NCI-H1417 (cell line): ENCODE measurements at regions not wholly inside any gene's neighbourhood (a gene's known extent, or its start where the extent isn't known, plus 50 kb on each side); places are given as distances from the start of the nearest gene placed in this dataset.
A peak's percentile ranks its signal among the peaks of the same experiment; 100 is the strongest.

ENCODE experiments used
- DNase-seq, 3 experiments: peaks; one replicate each; lab custom pipeline; 2025; lab: John Stamatoyannopoulos, UW

DNA sequence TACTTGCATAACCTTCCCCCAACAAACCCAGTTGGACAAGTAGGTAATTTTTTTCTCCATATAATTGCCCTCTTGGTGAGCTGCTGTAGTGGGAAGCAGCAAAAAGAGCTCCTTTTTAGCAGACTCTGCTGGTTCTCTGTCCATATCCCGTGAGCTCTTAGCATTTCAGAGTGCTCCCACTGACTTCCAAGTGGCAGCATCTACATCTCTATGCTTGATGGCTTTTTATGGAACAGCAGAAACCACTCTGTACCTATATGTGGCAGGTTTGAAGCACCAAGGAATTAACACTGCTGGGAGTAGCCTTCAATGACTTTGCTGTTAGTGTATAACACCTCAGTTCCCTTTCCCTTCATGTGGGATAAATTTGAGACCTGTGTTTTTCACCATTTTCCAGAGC is 168.4 kb upstream of the NHS start:
- no peak for DNase-seq

DNA sequence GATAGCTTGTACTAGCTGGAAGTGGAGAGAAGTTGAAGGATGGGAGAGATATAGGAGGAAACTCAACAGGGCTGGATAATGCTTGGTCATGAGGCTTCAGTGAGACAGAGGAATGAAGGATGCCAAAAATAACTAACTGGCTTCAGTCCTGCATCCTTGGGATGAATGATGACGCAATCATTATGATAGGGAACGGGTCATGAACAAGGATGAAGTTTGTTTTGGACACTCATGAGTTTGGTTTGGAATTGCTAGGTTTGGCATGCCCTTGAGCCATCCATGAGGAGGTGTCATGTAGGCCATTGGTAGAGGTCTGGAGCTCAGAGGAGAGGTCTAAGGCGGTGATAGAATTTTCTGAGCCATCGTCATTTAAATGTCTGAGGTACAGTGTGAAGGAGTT is 160.0 kb upstream of the NHS start:
- no peak for DNase-seq

DNA sequence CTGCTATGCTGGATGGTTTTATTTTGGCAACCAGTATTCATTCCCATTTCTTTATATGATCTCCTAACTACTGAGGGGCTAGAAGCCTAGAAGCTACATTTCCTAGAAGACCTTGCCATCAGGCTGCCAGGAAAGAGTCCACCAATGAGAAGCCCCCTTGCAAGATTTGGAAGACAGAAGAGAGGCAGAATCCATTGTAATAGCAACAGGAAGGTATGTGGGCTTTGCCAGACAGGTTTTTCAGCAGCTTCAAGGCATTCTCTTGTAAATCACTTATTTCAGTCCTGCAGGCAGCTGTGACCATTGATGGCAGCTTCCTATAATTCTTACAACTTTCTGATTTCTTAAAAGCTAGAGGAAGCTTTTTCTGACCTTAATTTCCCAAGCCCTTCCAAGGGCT is 148.3 kb upstream of the NHS start:
- DNase-seq = no peak

DNA sequence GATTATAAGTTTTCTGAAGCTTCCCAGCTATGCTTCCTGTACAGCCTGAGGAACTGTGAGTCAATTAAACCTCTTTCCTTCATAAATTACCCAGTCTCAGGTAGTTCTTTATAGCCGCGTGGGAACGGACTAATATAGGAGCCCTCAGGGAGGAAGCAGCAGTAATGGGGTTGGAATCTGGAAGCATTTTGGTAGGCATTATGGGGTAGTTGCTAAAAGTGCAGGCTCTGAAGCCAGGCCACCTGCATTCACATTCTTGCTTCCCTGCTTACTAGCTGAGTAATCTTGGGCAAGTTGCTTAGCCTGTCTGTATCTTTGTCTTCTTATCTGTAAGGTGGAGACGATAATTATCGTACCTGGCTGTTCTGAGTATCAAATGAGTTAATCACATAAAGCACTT is 137.9 kb upstream of the NHS start:
- DNase-seq = no peak

- DNase-seq = peak; percentile 61 to 90 (median 62)
These were observed 132.5 kb upstream of the NHS start for GRCh38 chrX:17242470-17242869.

DNA sequence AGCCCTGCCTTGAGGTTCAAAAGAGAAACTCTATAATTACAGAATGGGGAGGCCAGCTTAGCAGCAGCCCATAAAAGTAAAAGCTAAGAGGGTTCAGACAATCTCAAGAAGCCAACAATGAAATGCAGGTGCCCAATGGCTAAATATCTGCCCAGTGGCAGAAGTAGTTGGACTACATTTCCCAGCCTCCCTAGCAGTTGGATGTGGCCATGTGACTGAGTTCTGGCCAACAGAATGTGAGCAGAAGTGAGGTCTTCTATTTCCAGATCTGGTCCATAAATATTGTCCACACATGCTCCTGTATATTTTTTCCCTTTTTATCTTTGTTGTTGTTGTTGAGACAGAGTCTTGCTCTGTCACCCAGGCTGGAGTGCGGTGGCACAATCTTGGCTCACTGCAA is 127.9 kb upstream of the NHS start:
- no peak for DNase-seq

GRCh38 chrX:17262123-17262522 is 112.9 kb upstream of the NHS start:
- no peak for DNase-seq

DNA sequence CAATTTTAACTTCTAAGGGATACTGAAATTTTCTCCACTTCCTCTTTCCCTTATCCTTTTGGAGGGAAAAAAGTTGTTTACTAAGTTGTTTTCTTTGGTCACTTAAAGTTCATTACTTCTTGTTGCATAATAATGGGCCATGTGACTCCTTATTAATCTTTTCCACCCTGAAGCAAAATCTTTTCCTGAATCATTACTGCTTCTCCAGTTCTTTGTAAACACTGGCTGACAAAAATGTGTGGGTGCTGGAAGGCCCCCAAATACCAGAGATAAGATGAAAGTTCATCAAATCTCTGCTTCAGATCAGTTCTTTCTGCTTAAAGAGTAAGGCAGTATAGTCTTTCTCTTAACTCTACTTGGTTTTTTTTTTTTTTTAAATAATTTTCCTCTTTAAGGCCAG is 108.9 kb upstream of the NHS start:
- DNase-seq = no peak

GRCh38 chrX:17278961-17279360 is 96.0 kb upstream of the NHS start:
- DNase-seq = no peak

GRCh38 chrX:17285983-17286382 is 89.0 kb upstream of the NHS start:
- DNase-seq = no peak

- no peak for DNase-seq
These were observed 83.7 kb upstream of the NHS start for GRCh38 chrX:17291171-17291900.

DNA sequence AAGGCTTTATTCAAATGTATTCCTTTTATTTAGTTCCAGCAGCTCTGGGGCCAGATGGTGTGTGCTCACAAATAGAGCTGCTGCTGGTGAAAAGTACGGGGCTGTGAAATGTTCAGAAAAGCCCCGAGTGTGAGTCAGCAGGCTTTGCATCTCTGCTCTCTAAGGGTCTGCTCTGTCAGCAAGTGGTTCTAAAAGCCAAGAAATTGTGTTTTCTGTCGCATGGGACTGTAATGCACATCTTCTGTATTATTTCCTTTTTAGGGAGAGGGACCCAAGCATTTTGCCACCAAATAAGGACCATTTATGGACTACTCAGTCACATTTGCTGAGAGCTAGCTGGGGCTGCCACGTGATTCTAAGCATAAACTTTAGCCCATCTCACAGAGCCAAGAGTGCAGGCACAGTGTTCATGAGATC is 82.9 kb upstream of the NHS start:
- DNase-seq = no peak

DNA sequence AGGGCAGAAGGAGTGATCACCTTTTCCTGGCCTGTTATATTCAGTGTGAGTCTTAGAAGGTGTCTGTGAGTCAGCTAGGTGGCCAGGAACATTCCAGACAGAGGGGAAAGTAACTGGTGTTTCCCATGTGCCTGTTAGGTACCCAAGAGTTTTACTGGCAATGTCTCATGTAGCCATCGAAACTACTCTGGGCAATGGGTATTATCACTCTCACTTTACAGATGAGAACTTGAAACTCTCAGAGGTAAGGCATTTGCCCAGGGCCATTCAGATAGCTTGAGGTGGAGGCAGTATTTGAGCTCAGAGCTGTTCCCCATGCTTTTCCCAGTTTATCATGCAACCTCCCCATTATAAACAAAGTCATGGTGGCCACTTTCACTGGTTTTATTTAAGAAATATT is 80.4 kb upstream of the NHS start:
- no peak for DNase-seq

- DNase-seq = no peak
These were observed 79.2 kb upstream of the NHS start for GRCh38 chrX:17295791-17296190.

GRCh38 chrX:17298564-17298963 is 76.4 kb upstream of the NHS start:
- DNase-seq = no peak

GRCh38 chrX:17299206-17299605 is 75.8 kb upstream of the NHS start:
- no peak for DNase-seq

- no peak for DNase-seq
These were observed 51.6 kb upstream of the NHS start for GRCh38 chrX:17323397-17323796.
